Medulla oblongata (tissue), 1 donor: ENCODE measurements at regions not wholly inside any gene's neighbourhood (a gene's known extent, or its start where the extent isn't known, plus 50 kb on each side); places are given as distances from the start of the nearest gene placed in this dataset.
"Not testable (repeated sequence)": the region's sequence is repeated elsewhere in the genome, so short reads cannot be mapped to it uniquely, and the experiment has no call there.

Experiments used
- DNase-seq: peaks from one replicate; pipeline ENCODE4 v3.0.0-alpha.2; 2015; ENCODE audit errors: extremely low spot score

GRCh38 chr14:43706900-43707299 is 800.2 kb downstream of the FSCB start:
- DNase-seq, result no peak

DNA sequence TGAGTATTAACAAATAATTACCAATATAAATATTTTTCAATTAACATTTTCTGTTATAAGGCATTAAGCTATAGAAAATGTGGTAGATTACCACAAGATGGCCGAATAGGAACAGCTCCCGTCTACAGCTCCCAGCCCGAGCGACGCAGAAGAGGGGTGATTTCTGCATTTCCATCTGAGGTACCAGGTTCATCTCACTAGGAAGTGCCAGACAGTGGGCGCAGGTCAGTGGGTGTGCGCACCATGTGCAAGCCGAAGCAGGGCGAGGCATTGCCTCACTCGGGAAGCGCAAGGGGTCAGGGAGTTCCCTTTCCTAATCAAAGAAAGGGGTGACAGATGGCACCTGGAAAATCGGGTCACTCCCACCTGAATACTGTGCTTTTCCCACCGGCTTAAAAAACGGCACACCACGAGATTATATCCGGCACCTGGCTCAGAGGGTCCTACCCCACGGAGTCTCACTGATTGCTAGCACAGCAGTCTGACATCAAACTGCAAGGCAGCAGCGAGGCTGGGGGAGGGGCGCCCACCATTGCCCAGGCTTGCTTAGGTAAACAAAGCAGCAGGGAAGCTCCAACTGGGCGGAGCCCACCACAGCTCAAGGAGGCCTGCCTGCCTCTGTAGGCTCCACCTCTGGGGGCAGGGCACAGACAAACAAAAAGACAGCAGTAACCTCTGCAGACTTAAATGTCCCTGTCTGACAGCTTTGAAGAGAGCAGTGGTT is 808.4 kb downstream of the FSCB start:
- DNase-seq, result not testable (repeated sequence)

- no peak for DNase-seq
Observed at GRCh38 chr14:43697003-43697402, 810.1 kb downstream of the FSCB start.

DNA sequence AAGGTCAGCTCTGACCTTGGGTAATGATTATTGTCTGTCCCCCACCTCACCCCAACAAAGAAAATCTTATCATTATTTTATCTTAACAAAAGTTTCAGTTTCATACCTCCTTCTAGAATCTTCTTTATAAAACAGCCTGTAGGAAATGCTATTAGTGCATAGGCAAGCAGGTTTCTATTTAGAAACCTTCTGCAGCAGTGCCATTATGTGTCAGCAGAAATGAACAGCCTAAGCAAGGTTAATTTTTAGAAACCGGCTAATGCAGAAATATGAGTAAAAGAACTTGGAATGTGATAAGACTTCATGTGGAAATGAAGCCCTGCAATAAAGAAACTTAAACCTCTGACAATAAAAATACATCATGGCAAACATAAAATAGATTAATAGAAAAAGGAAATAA is 814.4 kb downstream of the FSCB start:
- no peak for DNase-seq

DNA sequence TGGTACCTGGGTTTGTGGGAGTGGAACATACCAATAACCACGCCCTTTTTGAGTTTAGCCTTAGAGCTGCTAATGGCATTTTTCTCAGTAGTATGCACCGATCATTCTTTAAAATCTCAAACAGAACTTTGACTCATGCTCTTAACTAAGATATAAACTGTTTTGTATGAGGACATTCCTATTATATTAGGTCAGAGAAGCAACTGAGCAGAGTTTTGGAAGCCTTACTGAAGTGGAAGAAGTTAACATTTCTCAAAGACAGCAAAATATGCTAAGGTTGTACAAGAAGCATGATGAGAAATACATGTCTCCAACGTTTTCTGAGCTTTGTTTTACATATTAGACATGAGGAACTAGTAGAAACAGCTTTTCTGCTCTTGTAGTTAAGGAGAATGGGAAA is 819.2 kb downstream of the FSCB start:
- no peak for DNase-seq

DNA sequence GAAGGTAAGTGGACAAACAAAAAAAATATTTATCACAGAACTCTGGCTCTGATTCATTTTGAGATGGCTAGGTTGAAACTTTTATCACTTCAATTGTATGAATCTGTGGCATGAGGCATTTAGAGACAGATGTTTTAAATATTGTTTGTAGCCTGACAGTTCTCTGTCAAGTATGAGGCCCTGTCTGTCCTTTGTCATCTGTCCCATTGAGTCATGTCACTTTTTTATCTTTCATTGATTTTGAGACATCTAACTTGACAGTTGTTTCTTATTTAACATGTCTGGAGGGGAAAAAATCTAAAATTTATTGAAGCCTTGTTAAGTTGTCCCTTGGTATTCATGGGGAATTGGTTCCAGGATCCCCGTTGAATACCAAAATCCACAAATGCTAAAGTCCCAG is 829.5 kb downstream of the FSCB start:
- no peak for DNase-seq

GRCh38 chr14:43674273-43674672 is 832.8 kb downstream of the FSCB start:
- DNase-seq, result no peak

DNA sequence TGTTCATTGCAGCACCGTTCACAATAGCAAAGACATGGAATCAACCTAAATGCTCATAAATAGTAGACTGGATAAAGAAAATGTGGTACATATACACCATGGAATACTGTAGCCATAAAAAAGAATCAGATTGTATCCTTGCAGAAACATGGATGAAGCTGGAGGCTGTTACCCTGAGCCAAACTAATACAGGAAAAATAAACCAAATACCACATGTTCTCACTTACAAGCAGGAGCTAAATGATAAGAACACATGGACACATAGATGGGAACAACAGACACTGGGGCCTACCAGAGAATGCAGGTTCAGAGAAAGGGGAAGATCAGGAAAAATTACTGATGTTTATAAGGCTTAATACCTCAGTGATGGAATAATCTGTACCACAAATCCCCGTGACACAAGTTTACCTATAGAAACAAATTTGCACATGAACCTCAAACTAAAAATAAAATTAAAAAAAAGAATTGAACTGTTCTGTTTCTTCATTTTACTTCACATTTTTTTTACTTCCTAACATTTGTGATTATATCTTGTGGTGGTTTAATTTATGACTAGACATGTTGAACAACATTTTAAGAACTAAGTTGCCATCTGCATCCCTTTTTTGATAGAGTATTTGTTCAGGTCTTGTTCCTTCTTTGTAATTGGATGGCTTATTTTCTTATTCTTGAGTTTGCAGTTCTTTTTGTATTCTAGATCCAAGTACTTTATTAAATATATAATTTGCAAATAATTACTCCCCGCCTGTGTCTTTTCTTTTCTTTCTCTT is 835.2 kb downstream of the FSCB start:
- DNase-seq, result no peak

GRCh38 chr14:43669355-43669754 is 837.7 kb downstream of the FSCB start:
- no peak for DNase-seq

DNA sequence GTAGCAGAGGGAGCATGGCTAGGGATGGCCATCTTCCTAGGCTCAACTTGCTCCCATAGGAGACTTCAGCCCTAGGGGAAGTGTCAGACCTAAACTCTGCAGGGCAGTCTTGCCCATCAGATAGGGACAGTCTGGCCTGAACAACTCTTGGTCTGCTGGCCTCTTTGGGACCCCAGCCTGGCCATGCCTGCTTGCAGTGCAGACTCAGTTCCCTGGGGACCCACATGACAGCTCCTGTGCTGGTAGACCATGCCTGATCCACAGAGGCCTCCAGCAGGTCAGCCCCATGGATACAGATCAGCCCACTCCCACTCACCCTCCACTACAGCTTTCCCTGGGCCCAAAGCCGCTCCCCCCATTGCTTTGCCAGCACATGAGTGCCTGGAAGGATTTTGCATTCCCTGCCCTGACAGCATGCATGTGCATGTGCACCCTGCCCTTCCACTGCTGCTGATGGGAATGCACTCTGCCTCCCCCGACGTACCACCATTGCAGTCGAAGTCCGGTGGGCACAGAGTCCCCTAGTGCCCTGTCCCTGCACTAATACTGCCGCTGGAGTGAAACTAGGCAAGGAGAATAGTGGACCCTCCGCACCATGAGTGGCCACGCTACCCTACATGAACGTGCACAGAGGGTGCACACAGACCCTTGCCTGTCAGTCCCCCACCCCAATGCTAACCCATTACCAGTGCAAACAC is 841.4 kb downstream of the FSCB start:
- no peak for DNase-seq

GRCh38 chr14:43655194-43655593 is 851.9 kb downstream of the FSCB start:
- DNase-seq, result not testable (repeated sequence)

GRCh38 chr14:43651896-43652295 is 855.2 kb downstream of the FSCB start:
- DNase-seq, result no peak

DNA sequence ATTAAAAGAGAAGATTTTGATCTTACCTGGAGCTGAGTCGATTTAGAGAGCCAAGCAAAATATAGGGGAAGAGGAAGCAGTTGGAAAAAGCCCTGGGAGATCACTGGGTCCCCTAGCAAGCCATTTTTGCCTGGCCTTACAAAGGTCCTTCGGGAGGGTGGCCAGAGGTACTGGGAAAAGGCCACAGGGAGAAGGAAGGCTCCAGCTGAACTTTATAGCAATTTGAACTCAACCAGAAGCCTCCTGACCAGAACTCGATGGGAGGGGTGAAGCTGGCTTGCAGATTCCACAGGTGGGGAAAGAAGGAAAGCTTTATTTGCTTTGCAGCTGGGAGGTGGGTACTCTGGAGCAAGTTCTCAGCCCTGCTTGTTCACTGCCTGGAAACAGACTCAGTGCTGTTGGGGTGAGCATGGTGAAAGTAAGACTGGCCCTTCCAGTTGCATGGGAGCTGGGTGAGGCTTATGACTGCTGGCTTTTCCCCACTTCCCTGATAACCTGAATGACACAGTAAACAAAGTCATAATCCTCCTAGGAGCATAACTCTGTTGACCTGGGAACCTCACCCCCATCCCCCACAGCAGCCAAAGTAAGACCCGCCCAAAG is 855.8 kb downstream of the FSCB start:
- no peak for DNase-seq

DNA sequence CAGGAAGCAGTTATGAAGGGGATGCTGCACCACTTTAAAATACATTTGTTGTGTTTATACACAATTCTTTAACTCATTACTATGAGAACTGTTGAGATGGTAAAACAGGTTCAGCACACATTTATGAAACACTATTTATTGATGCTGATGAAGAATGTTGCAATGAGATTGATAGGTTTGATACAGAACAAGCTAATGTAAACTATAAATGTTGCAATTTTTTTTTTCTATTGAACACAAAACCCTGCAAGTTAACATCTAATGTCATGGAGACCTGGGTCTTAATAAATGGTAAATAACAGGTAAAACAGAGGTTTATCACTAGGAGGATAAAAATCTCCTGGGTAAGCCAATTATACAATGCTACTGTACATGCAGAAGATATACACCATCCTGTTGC is 857.6 kb downstream of the FSCB start:
- DNase-seq, result no peak

- DNase-seq, result no peak
Observed at GRCh38 chr14:43647302-43647701, 859.8 kb downstream of the FSCB start.

DNA sequence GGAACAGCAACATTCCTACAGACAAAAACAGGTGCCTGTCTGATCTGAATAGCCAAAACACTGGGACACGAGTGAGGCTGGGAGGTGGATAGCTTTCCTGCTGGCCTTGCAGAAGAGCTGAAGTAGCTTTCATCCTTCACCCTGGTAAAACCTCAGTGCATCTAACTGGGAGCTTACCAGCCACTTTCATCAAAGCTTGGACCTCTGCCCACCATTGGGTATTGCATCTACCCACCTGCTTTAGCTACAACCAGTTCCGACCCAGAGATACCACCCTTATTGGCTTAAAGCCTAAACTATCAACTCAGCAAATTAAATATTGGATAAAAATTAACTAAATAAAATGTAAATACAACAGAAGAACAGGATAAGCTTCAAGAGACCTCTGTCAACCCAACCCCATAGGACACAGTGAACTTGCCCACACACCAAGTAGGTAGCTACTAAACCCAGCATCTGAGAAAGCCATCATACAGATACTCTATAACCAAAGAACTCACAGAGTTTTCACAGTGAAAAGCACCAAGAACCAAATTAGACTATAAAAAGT is 866.3 kb downstream of the FSCB start:
- DNase-seq, result no peak

GRCh38 chr14:43625294-43625693 is 881.8 kb downstream of the FSCB start:
- DNase-seq, result no peak

DNA sequence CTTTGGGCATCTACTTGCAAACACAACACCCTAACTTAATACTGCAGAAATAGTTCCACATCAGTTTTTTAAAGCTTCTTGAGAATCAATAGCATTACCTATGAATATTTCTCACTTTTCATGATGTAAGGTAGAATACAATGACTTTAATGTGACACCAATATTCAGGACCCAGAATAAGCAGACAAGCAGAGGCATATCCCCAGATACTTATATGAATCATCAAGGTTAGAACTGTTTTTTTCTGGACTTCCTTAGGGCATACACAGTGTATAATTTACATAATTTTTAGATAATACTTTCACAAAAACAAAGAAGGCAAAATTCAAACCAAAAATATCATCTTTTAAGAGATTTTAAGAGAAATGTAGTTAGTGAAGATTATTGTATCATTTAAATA is 885.8 kb downstream of the FSCB start:
- DNase-seq, result no peak

DNA sequence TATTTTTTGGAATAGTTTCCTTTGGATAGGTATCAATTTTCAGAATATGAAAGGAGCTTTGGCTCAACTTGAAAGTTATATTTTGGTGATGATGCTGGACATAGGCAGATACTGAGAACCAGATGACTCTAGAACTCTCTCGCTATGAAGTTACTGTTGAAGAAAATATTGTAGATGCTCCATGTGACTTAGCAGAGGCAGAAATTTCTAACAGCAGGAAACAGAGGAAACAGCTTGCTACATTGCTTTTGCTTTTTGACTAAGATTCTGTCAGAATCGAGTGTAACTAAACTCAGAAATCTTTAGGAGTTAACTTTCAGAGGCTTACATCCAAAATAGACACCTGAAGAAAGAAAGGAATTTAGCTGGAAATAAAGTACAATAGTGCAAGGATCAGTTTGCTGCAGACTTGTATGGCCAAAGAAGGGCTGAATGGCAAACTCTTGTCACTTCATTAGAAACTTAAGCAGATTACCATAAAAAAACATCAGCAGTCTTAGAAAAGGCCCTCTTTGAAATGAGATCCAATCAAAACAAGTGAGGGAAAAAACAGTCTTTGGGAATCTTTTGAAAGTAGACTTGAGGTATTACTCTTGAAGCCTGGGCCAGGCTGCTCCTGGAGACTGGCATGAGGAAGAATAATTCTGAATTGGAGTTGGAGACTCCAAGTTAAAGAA is 911.8 kb downstream of the FSCB start:
- no peak for DNase-seq

DNA sequence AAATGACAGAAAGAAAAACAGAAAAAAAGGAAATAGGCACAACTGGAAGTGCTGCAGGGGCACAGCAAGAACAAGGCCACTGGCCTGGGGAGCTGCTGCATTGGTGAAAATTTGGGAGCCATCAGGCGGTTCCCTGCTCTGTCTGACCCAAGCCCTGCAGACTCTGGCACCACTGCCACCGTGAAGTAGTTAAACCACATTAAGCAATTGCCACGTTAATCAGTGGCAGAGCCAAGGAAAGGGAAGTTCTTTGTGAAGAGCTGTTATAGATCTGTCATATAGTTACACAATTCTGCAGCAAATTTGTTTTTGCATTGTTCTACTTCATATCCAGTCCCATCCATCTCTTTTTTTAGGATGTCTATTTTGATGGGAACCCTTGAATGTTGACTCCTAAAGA is 915.3 kb downstream of the FSCB start:
- DNase-seq, result no peak

DNA sequence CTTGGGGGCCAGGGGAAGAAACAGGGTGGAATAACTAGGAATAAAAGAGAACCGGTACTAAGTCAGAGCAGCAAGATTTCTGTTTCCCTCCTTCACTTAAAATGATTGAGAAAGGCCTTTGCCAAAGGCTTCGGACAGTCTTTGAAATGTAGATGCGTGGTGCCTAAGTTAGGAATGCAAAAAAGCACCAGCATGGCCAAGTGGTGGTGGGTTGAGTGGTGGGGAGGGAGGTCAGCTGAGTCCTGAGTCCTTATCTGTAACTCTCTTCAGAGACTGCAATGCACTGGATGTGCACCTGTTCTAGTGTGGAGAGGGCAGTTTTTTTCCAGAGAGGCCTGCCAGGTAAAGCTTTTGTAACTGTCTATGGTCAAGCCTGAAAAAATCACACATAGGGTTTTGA is 919.9 kb downstream of the FSCB start:
- DNase-seq, result no peak

DNA sequence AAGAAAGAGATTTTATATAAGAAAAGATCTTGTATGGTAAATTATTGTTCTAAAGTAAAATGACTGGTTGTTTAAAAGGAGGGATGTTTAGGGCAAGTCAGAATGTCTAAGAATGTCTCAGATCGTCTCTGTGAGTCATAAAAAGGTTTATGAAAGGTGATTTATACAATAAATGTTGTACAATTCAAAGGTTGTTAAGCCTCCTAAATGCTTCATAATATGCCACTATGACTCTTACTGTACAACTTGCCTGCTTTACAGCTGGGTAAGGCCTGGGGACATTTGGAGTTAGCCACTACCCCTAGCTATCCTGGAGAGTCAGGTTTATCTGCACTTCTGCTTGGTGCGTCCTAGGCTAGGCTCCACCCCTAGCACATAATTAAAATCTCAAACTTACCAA is 927.4 kb downstream of the FSCB start:
- DNase-seq, result no peak
